Glomerular visceral epithelial cell (primary cell): ENCODE measurements at regions not wholly inside any gene's neighbourhood (a gene's known extent, or its start where the extent isn't known, plus 50 kb on each side); places are given as distances from the start of the nearest gene placed in this dataset.

ENCODE experiments used
- DNase-seq: peaks from one replicate; pipeline ENCODE4 v3.0.0-alpha.2; 2016; ENCODE audit errors: extremely low spot score

DNA sequence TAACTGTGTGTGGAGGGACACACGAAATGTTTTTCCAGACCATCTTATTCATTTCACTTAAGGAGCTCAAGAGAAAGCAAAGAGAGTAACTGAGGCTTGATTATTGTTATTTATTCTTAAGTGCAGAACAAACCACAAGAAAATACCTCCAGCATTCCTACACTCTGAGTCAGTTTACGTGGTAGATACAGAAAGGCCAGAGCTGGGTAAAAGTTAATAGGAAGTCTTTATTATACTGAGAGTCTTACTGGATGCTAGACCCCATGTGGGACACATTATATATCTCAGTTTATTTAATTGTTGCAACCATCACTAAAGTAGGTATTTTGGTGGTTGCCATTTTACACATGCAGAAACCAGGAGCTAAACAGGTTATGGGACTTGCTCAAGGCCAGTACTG, 261.4 kb upstream of the POU2AF2 start:
- DNase-seq, result no peak

DNA sequence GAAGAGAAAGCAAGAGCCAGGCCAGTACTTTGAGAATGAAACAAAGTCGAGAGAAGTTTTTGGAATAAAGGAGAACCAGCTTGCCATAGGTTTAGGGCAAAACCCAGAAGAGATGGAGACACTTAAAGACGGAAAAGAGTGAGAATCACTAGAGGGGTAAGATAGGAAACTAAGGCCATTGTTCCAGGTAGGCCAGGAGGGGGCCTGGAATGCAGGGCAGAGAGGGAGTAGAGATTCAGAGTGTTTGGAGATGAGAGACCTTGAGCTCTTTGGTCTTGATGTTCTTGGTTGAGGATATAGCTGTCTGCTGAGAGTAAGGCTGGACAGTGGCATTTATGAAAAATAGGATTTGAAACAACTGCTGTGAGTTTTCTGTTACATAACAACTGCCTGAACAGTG, 263.3 kb upstream of the POU2AF2 start:
- no peak for DNase-seq

DNA sequence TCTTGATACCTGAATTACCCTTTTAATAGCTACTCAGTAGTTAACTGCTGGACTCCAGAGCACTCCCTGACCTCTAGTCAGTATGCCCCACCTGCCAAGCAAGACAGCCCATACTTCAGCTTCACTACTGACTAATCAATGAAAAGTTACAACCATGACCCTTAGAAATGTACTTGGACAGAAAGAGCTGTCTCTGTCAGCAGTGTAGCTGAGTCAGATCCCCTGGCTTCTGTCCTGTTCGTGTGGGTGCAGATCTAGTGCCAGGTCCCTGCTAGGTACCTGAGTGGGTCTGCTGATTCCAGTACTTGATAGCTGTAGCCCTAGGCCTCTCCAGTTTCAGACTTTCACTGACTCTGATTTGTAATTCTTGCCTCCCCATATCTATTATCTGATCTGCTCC, 265.8 kb upstream of the POU2AF2 start:
- DNase-seq, result no peak

DNA sequence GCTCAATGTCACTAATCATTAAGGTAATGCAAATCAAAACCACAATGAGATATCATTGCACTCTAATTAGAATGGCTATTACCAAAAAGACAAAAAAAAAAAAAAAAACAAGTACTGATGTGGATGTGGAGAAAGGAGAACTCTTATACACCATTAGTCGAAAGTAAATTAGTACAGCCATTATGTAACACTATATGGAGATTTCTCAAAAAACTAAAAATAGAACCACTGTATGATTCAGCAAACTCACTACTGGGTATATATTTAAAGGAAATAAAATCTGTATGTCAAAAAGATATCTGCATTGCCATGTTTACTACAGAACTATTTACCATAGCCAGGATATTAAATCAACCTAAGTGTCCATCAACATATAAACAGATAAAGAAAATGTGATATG, 265.4 kb upstream of the ARHGAP20 start:
- DNase-seq, result no peak

DNA sequence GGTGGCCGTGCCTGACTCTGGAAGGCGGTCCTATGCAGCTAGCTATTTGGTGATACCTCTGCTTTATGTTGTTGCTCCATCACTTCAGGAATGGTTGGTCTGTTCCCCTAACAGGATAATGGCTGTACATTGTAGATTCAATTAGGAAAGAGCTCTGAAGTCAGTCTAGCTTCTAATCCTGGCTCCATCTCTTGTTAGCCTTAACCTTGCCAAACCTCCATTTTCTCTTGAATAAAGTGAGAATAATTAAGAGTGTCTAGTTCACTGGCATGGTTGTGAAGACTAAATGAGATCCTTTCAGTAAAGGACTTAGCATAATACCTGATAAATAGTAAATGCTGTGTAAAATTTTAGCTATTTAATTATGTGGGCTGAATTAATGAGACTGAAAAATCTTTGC, 262.5 kb upstream of the ARHGAP20 start:
- DNase-seq, result no peak

DNA sequence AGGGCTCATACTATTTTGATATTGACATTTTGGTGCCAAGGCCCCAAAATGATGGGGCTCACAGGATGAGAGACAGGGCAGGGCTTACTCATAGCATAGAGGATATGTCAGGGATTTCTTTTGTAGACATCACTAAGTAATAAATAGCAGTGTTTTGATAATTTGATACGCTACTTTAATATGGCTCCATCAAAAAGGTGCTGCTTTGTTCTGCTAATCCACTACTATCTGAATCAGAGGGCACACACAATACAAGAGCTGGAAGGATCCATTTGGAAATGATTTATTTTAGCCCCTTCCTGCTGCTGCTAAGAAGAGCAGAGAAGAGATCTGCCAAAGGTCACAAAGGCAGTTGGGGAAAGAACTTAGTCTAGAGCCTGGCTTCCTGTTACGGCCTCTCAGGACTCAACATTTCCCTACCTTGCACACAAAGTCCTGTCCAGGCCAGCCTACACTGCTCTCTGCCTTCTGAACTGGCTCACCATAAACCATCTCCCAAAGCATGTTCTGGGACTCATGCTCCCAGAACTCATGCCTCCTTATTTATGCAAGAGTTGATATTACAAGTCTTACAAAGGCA, 261.3 kb upstream of the ARHGAP20 start:
- DNase-seq, result no peak

DNA sequence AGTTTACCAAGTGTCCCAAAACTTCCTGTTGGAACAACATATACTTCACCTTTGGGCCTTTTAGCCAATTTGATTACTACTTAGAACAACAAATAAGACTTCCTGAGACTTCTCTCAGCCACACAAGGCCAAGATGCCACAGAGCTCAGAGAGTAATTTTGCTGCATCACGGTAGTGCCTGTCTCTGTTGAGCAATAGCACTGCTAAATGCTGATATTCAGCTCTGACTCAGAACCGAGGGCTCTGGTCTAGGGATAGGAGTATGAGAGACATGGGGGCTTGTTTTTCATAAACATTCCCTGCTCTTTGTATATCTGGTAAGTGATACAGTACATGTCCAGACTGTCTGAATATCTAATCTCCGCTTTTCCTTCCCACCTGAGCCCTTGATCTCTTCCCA, 260.4 kb upstream of the ARHGAP20 start:
- no peak for DNase-seq

DNA sequence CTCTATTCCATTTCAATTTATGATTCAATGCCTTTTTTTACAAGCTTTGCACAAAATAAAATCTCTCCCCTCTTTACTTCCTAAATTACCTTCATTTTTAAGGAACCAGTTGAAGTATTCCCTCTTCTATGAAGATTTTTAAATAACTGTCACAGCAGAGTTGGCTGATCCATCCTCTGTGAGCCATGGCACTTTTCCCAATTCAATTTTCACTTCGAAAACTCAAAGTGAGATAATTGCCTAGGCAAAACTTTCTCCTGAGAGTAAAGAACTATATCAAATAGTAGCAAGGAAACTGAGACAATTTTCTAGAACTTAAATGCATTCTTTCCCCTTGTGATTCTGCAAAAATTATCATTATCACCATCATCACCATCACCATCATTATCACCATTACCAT, 259.9 kb upstream of the ARHGAP20 start:
- no peak for DNase-seq

DNA sequence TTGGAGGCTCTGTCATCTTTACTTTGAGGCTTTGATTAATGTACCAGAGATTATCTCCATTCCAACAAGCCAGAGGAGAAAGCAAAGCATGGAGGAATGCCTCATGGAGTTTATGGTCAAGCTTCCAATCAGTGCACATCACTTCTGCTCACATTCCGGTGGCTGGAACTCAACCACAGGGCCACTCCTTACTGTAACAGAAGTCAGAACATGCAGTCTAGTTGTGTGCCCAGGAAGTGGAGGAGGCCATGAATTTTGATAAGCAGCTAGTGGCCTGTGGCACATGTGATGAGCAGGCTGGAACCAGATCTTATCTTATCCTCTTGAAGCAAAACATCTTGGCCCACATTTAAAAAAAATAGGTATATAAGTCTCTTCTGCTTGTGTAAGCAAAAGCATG, 258.9 kb upstream of the ARHGAP20 start:
- DNase-seq, result peak; percentile 11

DNA sequence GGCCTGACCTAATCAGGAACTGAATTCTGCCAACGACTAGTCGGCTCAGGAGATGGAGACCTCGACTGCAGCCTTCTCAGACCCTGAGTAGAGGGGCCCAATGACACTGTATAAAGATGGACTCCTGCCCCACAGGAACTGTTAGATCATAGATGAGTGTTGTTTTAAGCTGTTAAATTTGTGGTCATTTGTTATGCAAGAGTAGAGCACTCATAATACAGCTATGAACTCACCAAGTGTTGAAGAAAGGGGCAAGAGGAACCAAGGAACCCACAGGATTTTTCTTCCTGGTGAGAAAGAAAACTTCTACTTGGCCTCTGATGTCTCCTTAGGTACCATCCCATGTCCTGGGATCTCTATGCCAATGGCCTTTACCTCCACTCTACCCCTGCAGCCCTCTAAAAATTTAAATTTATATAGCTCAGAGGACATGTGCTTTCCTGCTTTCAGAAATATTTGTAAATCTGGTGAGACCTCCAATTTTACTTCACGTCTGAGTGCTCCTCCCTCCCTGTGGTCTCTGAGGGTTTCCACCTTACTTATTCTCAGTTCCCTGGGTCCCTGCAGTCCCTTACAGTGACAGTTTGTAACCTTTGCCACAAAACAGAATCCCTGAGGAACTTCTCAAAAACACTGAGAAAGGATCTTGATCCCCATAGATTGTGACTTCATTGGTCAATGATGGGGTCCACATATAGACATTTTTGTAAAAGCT, 256.3 kb upstream of the ARHGAP20 start:
- DNase-seq, result no peak

DNA sequence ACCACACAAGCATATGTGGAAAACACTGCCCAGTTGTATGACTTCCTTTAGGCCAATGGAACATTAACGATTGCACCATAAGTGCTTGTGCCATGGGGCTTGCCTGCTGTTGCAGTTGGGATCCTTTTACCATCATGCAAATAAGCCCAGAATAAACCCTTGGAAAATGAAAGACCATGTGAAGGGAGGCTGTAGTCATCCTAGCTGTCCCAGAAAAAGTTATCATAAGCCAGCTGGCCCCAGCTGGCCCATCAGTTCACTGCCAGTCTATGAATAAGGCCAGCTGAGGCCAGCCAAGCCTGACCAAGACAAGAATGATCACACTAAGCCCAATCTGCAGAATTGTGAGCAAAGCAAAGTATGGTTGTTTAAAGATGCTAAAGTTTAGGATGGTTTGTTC, 253.9 kb upstream of the ARHGAP20 start:
- DNase-seq, result no peak

DNA sequence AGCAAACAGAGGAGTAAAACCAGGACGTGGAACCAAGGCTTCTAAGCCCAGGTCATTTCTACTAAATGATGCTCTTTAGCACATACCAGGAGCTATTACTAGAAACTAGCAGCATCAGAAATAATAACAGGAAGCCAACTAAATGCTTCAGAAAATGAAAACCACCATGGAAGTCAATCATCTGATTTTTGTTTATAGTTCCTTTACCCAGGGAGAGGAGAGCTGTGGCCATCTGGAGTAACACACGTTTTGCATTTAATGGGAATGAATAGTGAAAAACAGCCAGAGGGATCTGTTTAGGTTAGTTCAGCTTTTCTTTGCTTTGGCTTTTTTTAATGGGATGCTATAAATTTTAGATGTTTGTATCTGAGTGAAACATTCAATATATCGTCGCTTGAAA, 250.7 kb upstream of the ARHGAP20 start:
- no peak for DNase-seq

DNA sequence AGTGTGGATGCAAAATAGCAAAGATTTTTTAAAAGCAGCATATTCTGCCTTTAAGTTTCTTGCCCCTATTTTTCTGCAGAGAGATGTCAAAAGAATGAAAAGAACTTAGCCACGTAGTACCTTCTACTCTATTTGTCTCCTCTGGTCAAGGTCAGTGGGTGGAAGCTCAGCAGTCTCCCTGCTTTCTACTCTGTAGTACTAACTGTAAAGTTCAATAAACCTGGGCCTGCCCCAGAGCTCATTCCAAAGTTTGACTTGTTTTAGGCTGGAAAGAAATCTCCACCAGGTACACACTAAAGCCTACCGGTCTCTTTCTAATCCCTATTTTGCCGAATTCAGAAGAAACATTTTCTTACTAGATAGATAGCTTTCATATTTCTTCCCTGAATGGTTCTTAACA, 247.9 kb upstream of the ARHGAP20 start:
- no peak for DNase-seq

DNA sequence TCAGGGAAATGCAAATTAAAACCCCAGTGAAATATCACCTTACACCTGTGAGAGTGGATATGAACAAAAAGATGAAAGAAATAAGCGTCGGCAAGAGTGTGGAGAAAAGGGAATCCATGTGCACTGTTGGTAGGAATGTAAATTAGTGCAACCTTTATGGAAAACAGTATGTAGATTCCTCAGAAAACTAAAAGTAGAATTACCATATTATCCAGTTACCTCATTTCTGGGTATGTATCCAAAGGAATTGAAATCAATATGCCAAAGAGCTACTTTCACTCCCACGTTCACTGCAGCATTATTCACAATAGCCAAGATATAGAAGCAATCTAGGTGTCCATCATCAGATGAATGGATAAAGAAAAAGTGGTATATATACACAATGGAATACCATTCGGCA, 246.0 kb upstream of the ARHGAP20 start:
- DNase-seq, result no peak

DNA sequence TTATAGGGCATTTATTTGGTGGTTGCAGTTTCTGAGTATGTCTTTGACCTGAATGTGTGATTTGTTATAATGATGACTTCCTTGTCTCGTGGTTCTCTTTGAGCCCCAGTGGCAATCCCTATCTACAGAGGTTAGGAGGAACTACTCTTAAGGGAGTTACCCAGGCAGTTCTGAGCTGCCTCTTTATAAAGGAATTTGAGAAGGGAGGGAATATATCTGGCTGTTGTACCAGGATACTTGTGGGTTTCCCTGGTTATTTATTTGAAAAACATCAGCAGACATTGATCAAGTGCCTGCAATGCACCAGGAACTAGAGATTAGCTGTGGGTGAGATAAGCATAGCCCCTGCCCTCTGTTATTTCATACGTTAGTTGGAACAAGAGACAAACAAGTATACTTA, 243.5 kb upstream of the ARHGAP20 start:
- no peak for DNase-seq

DNA sequence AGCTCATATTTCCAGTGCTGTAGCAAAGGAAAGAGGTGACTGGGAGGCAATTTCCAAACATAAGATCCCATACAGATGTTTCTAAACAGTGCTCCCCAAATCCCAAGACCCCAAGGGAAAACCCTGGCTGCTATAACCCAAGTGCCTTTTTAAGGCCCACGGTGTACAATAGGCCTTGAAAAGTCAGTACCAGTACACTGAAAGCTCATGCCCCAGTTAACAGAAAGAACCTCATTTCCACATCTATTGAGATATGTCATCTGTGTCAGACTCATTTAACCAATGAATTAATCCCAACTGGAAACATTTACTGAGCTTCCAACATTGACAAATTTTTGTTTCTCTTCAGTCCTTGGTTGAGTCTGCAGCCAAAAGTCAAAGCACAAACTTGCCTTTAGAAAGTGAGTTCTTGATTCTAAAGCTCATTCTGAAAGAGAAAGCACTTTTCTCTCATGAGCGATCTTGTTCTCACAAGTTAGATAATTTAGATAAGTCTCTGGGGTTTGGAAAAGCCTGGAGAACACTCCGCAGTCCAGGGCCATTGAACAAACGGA, 239.8 kb upstream of the ARHGAP20 start:
- no peak for DNase-seq

DNA sequence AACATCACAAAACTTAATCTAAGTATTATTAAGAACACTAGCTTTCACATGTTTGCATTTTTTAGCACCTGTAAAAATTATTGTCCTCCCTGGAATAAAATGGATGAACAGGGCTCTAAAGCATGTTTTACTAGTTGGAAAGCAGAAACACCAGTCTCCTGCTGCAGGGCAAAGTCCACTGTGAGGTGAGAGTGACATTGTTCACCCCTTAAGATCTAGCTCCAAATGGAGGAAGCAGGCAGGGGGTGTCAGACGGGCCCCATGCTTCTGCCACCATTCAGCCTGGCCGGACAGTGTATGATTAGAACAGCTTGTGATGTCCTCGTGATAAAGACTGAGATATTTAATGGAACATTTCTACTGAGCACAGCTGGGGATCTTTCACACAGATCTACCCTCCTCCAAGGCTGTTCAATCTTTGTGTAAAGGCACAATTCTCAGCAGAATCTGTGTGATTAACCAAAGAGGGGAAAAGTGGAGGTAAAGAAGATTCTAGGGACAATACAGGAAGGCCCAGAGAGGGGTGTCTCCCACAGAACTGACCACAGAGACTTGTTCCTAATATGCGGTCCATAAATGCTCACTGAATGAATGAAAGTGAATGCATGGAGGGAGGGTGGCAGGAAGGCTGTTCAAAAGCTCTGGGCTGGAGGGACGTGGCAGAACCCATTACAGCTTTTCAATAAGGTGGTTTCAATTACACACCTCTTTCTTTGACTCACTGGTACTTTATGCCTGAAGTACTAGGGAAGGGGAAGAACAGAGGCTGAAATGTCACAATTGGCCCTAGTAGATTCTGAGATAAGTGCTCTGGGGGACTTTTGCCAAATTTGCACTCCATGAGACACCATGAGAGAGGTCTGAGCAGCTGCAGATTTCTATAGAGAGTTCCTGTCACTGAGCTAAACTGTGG, 239.1 kb upstream of the ARHGAP20 start:
- DNase-seq, result no peak

DNA sequence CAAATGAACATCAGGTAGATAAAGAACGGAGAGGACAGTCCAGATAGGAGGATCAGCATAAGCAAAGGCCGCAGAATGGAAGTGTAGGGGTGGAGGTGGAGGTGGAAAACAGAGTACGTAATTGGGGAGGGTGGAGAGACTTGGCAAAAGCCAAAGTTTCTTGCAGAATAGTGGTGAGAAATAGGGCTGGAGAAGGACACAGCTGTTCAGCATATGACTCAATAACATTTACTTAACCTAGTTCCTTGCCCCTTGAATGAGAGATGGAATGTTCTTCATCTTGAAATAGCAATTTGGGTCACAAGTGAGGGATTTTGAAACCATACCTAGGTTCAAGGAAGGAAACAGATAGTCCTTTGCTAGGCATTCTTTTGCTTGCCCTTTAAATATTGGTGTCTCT, 235.9 kb upstream of the ARHGAP20 start:
- DNase-seq, result no peak

DNA sequence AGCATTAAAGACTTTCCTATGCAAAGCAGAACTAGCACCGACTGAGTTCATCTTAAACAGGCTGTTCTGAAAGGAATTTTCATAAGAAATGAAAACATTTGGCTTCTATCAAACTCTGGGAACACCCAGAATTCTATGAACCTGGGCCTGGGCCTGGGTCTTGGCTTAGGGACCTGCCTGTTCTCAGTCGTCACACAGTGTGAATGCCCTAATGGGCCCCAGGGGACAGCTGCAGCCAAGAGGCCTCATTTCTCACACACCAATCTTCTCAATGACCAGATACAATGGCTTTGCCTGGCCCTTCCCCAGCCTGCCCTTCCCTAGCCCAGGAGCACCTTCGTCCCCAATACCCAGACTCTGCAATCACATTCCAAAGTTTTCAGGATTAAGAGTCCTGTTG, 234.9 kb upstream of the ARHGAP20 start:
- no peak for DNase-seq

DNA sequence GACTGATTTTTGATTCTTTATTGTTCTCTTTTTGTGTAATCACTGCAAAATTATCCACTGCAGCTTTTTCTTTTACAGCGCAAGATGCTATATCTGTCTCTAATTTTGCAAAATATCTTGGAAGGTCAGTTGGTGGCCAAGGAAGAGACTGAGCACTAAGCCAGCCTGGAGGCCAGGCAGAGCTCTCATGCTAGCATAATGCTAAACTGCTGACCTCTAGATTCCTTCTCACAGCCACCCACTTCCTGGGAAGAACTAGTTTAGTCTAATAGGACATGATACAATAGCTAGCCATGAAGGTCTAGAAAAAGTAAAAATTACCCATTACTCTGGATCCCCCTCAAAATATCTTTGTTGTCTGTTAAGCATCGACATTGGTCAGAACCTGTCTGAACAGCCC, 227.2 kb upstream of the ARHGAP20 start:
- no peak for DNase-seq

DNA sequence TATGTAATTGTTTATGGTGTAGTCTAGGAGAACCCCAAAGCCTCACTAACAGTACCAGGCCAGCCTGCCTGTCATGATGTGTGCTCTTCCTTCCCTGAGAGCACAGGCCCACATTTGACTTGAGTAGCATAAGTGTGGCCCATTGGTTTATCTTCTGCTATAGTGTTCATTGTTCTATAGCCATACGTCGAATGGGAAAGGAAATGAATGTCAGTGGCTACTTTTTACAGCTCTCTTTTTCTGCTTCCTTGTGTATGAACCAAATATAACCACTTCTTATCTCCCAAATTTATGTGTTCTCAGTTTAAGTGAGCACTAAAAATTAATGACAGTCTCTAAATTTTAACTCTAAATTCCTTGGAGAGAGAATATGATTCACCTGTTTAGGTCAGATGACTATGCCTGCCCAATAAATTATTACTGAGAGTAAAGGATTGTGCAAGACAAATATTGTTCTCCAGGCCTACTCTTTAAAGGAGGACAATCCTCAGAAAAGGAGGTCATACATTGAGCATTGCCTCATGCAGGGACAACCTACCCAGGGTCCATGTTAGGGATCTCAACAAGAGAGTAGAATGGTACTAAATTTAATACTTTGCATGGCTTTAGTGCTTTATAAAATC, 222.9 kb upstream of the ARHGAP20 start:
- no peak for DNase-seq

DNA sequence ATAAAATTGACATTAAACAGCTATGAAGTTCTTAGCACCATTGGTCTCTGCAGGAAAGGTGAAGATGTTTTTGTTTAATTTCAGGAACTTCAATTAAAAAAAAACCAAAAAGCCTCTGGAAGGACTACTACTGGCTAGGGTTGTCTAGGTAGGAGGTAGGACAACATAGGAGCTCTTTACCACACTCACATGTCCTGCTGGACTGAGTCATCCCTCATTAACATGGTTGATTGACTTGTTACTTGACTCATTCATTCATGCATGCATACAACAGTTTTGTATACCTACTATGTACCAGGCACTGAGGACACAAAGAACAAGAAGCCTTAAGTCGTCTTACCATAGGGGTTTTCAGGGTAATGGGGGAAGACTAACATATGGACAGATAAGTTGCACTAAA, 216.9 kb upstream of the ARHGAP20 start:
- DNase-seq, result no peak
